ENCODE measurements at regions not wholly inside any gene's neighbourhood (a gene's known extent, or its start where the extent isn't known, plus 50 kb on each side); places are given as distances from the start of the nearest gene placed in this dataset.
"Not testable (repeated sequence)": the region's sequence is repeated elsewhere in the genome, so short reads cannot be mapped to it uniquely, and the experiment has no call there.

- peak in 1 of 5 donors; percentile 33 for DNase-seq
Observed at GRCh38 chr2:7649461-7650228, 732.4 kb downstream of the RNF144A start.

- no peak for DNase-seq
Observed at GRCh38 chr2:7653617-7654016, 736.4 kb downstream of the RNF144A start.

- no peak for DNase-seq
Observed at GRCh38 chr2:7655629-7656028, 738.4 kb downstream of the RNF144A start.

- DNase-seq: not testable (repeated sequence)
Observed at GRCh38 chr2:7657526-7657925, 740.3 kb downstream of the RNF144A start.

- no peak for DNase-seq
Observed at GRCh38 chr2:7658486-7658885, 741.3 kb downstream of the RNF144A start.

- DNase-seq: no peak
Observed at GRCh38 chr2:7660816-7661215, 743.6 kb downstream of the RNF144A start.

- DNase-seq: no peak
Observed at GRCh38 chr2:7661502-7661901, 744.3 kb downstream of the RNF144A start.

- DNase-seq: peak in 1 of 5 donors; percentile 23
Observed at GRCh38 chr2:7665880-7666279, 748.7 kb downstream of the RNF144A start.

GRCh38 chr2:7666596-7667259, 749.5 kb downstream of the RNF144A start:
- no peak for DNase-seq

GRCh38 chr2:7667260-7667757, 750.1 kb downstream of the RNF144A start:
- DNase-seq: no peak

- peak in 1 of 5 donors; percentile 23 for DNase-seq
Observed at GRCh38 chr2:7670905-7671641, 753.9 kb downstream of the RNF144A start.

GRCh38 chr2:7672027-7672684, 754.9 kb downstream of the RNF144A start:
- peak in 3 of 5 donors; percentile 6 to 73 (median 25) for DNase-seq

- no peak for DNase-seq
Observed at GRCh38 chr2:7672685-7673071, 755.5 kb downstream of the RNF144A start.

- DNase-seq: no peak
Observed at GRCh38 chr2:7673101-7673500, 755.9 kb downstream of the RNF144A start.

- no peak for DNase-seq
Observed at GRCh38 chr2:7673853-7674252, 756.6 kb downstream of the RNF144A start.

- no peak for DNase-seq
Observed at GRCh38 chr2:7674606-7675005, 757.4 kb downstream of the RNF144A start.

GRCh38 chr2:7676714-7677113, 759.5 kb downstream of the RNF144A start:
- DNase-seq: no peak

- no peak for DNase-seq
Observed at GRCh38 chr2:7681881-7682461, 764.8 kb downstream of the RNF144A start.

- DNase-seq: no peak
Observed at GRCh38 chr2:7683196-7683595, 766.0 kb downstream of the RNF144A start.

- no peak for DNase-seq
Observed at GRCh38 chr2:7683708-7684107, 766.5 kb downstream of the RNF144A start.

GRCh38 chr2:7685342-7686015, 768.3 kb downstream of the RNF144A start:
- DNase-seq: no peak

- no peak for DNase-seq
Observed at GRCh38 chr2:7686016-7686385, 768.8 kb downstream of the RNF144A start.
